Aorta (tissue), 5 donors: ENCODE measurements at regions not wholly inside any gene's neighbourhood (a gene's known extent, or its start where the extent isn't known, plus 50 kb on each side); places are given as distances from the start of the nearest gene placed in this dataset.

Experiments
- ATAC-seq: fragments of 200-7000 bp; cut with Tn5 transposase; one replicate; pipeline ENCODE4 v1.9.1; 2022; ENCODE audit warnings: moderate library complexity; ENCODE audit not compliant: low FRiP score
- DNase-seq, 2 donors: peaks; one replicate each; pipeline ENCODE4 v3.0.0-alpha.2; 2020
- H3K27ac ChIP-seq, 2 donors: one replicate each; pipeline ENCODE4 v1.5.1; 2013; ENCODE audit warnings: low read length in 2 of 2, mild to moderate bottlenecking in 2 of 2, moderate library complexity in 2 of 2, control low read depth in 1 of 2, inconsistent platforms in 1 of 2, low read depth in 1 of 2
- H3K27me3 ChIP-seq, 2 donors: one replicate each; pipeline ENCODE4 v1.6.1; 2013; ENCODE audit warnings: control low read depth in 1 of 2, low read length in 1 of 2, mild to moderate bottlenecking in 1 of 2, moderate library complexity in 1 of 2; ENCODE audit not compliant: insufficient read depth in 2 of 2, control insufficient read depth in 1 of 2
- H3K36me3 ChIP-seq, 2 donors: one replicate each; pipeline ENCODE4 v1.6.1; 2013; ENCODE audit warnings: control low read depth in 1 of 2, low read length in 1 of 2, mild to moderate bottlenecking in 1 of 2; ENCODE audit not compliant: insufficient read depth in 2 of 2, control insufficient read depth in 1 of 2
- H3K4me1 ChIP-seq, 2 donors: one replicate each; pipeline ENCODE4 v1.6.1; 2013; ENCODE audit warnings: low read length in 2 of 2, control low read depth in 1 of 2, mild to moderate bottlenecking in 1 of 2, moderate library complexity in 1 of 2; ENCODE audit not compliant: insufficient read depth in 2 of 2, control insufficient read depth in 1 of 2
- H3K4me3 ChIP-seq, 2 donors: one replicate each; pipeline ENCODE4 v1.5.1; 2013; ENCODE audit warnings: low read length in 2 of 2, control low read depth in 1 of 2, mild to moderate bottlenecking in 1 of 2
- H3K9me3 ChIP-seq: one replicate; pipeline ENCODE4 v1.6.1; 2013; ENCODE audit warnings: mild to moderate bottlenecking, low read length; ENCODE audit not compliant: control insufficient read depth
- WGBS, 2 donors: extraction: QIAGEN DNeasy Blood & Tissue Kit; methylation state at CpG; one replicate each; pipeline ENCODE4 v1.1.7; 2013; 5-methylcytosine and 5-hydroxymethylcytosine counted together
- intact Hi-C, 2 donors: fragments of 100-400 bp; cut with DNase I; formaldehyde crosslinking; loops; one replicate each; pipeline versions ENCODE4 v1.14.2 to v1.15.0; 2022
- donor health status: healthy with polysubstance abuse.
- donor health status: Bipolar disorder and iron deficiency.
- donor health status: DM: no; HTN: no; CAD: no.
- donor health status: DM: no; HTN: no; CAD: no.
- donor health status: DM: yes; HTN: yes; CAD: no.

- no peaks in the 10 kb centered on the region for H3K9me3 ChIP-seq
- H3K36me3 ChIP-seq = no peaks in the 10 kb centered on the region
- DNase-seq (no peak), ATAC-seq (no peak)
- intact Hi-C loops = no loop called here
- no peak overlapping the region for H3K27ac ChIP-seq
- no peaks in the 10 kb centered on the region for H3K4me1 ChIP-seq
- no peaks in the 10 kb centered on the region for H3K27me3 ChIP-seq
- no peak overlapping the region for H3K4me3 ChIP-seq
- 62 to 67% methylated on average over 2 of the region's 2 CpGs for WGBS, 2 donors
Observed at GRCh38 chr5:29770936-29771335, 1422.5 kb upstream of the CDH6 start.

GRCh38 chr5:29769474-29769873 is 1424.0 kb upstream of the CDH6 start:
- Histone ChIP-seq H3K4me1 (no peaks in the 10 kb centered on the region), H3K9me3 (no peaks in the 10 kb centered on the region), H3K27me3 (no peaks in the 10 kb centered on the region), H3K27ac (no peak overlapping the region), H3K4me3 (no peak overlapping the region), H3K36me3 (no peaks in the 10 kb centered on the region)
- WGBS, 2 donors = 95 to 96% methylated on average over 5 of the region's 5 CpGs
- no peak for ATAC-seq
- intact Hi-C loops = no loop called here
- no peak for DNase-seq

- Histone ChIP-seq H3K36me3 (no peaks in the 10 kb centered on the region), H3K27ac (no peak overlapping the region), H3K4me3 (no peak overlapping the region), H3K4me1 (no peaks in the 10 kb centered on the region), H3K27me3 (no peaks in the 10 kb centered on the region), H3K9me3 (no peaks in the 10 kb centered on the region)
- ATAC-seq (no peak), DNase-seq (no peak)
- WGBS, 2 donors = 27 to 33% methylated on average over 3 of the region's 3 CpGs
- intact Hi-C loops = no loop called here
Observed at GRCh38 chr5:29758986-29759421, 1434.5 kb upstream of the CDH6 start.

GRCh38 chr5:29750453-29750852 is 1443.0 kb upstream of the CDH6 start:
- 59 to 68% methylated on average over 2 of the region's 2 CpGs for WGBS, 2 donors
- ATAC-seq (no peak), DNase-seq (no peak)
- Histone ChIP-seq H3K27me3 (no peaks in the 10 kb centered on the region), H3K36me3 (no peaks in the 10 kb centered on the region), H3K27ac (no peak overlapping the region), H3K9me3 (no peaks in the 10 kb centered on the region), H3K4me1 (no peaks in the 10 kb centered on the region), H3K4me3 (no peak overlapping the region)
- intact Hi-C loops = no loop called here

- intact Hi-C loops = no loop called here
- no peak for ATAC-seq
- 69 to 74% methylated on average over 3 of the region's 3 CpGs for WGBS, 2 donors
Observed at GRCh38 chr5:29744618-29745017, 1448.9 kb upstream of the CDH6 start.

GRCh38 chr5:29720954-29721353 is 1472.5 kb upstream of the CDH6 start:
- no peaks in the 10 kb centered on the region for H3K27me3 ChIP-seq
- H3K27ac ChIP-seq = no peak overlapping the region
- ATAC-seq = no peak
- DNase-seq = no peak
- no peaks in the 10 kb centered on the region for H3K4me1 ChIP-seq
- no peak overlapping the region for H3K4me3 ChIP-seq
- intact Hi-C loops = no loop called here
- H3K9me3 ChIP-seq = no peaks in the 10 kb centered on the region
- H3K36me3 ChIP-seq = no peaks in the 10 kb centered on the region

More at GRCh38 chr5:29744618-29745017, 1448.9 kb upstream of the CDH6 start:
- DNase-seq = no peak
- no peaks in the 10 kb centered on the region for H3K36me3 ChIP-seq
- no peak overlapping the region for H3K4me3 ChIP-seq
- H3K27ac ChIP-seq = no peak overlapping the region
- no peaks in the 10 kb centered on the region for H3K9me3 ChIP-seq
- H3K4me1 ChIP-seq = no peaks in the 10 kb centered on the region
- no peaks in the 10 kb centered on the region for H3K27me3 ChIP-seq

- WGBS, 2 donors = 6 to 18% methylated on average over 3 of the region's 3 CpGs
- H3K27me3 ChIP-seq = no peaks in the 10 kb centered on the region
- no peak for ATAC-seq
- no peak overlapping the region for H3K4me3 ChIP-seq
- no peak overlapping the region for H3K27ac ChIP-seq
- intact Hi-C loops = no loop called here
- no peak for DNase-seq
- H3K9me3 ChIP-seq = no peaks in the 10 kb centered on the region
- H3K4me1 ChIP-seq = no peaks in the 10 kb centered on the region
- H3K36me3 ChIP-seq = no peaks in the 10 kb centered on the region
Observed at GRCh38 chr5:29719171-29719570, 1474.3 kb upstream of the CDH6 start.

GRCh38 chr5:29715167-29715566 is 1478.3 kb upstream of the CDH6 start:
- intact Hi-C loops = no loop called here

GRCh38 chr5:29702875-29703274 is 1490.6 kb upstream of the CDH6 start:
- H3K27ac ChIP-seq = no peak overlapping the region
- no peaks in the 10 kb centered on the region for H3K36me3 ChIP-seq
- 57 to 65% methylated on average over 1 of the region's 1 CpG for WGBS, 2 donors
- intact Hi-C loops = no loop called here
- H3K9me3 ChIP-seq = no peaks in the 10 kb centered on the region
- no peak for DNase-seq
- no peak for ATAC-seq
- H3K4me3 ChIP-seq = no peak overlapping the region
- H3K27me3 ChIP-seq = no peaks in the 10 kb centered on the region
- no peaks in the 10 kb centered on the region for H3K4me1 ChIP-seq

More at GRCh38 chr5:29715167-29715566, 1478.3 kb upstream of the CDH6 start:
- DNase-seq (no peak), ATAC-seq (no peak)
- no peaks in the 10 kb centered on the region for H3K36me3 ChIP-seq
- H3K9me3 ChIP-seq = no peaks in the 10 kb centered on the region
- no peak overlapping the region for H3K4me3 ChIP-seq
- H3K27ac ChIP-seq = no peak overlapping the region
- H3K27me3 ChIP-seq = no peaks in the 10 kb centered on the region
- H3K4me1 ChIP-seq = no peaks in the 10 kb centered on the region
